H1 (cell line): ENCODE measurements at regions not wholly inside any gene's neighbourhood (a gene's known extent, or its start where the extent isn't known, plus 50 kb on each side); places are given as distances from the start of the nearest gene placed in this dataset.

Experiments used
- CTCF ChIA-PET: fragments of 300-600 bp; sonication (Branson Sonifier 250); formaldehyde crosslinking; loops from one replicate; lab custom pipeline; 2021; ENCODE audit not compliant: partially characterized antibody; lab: Charles Lee
- POLR2A ChIA-PET: fragments of 300-600 bp; sonication (Branson Sonifier 250); formaldehyde crosslinking; loops from one replicate; lab custom pipeline; 2021; ENCODE audit warnings: inconsistent platforms; ENCODE audit not compliant: partially characterized antibody; lab: Charles Lee
- DNase-seq, 2 experiments: peaks; one replicate each; pipeline versions ENCODE4 v3.0.0 to v3.0.0-alpha.2; 2010 to 2022; ENCODE audit warnings: low spot score in 2 of 2, low read depth in 1 of 2, mixed read lengths in 1 of 2
- FAIRE-seq: peaks from 2 replicates; lab custom pipeline; 2011; peaks lifted over from hg19 to GRCh38; lab: Jason Lieb, UNC
- H2AFZ ChIP-seq: 2 replicates; pipeline ENCODE4 v1.8.1; 2012; ENCODE audit warnings: low read length, inconsistent platforms
- H2AK5ac ChIP-seq: 2 replicates; pipeline ENCODE4 v1.6.1; 2013; ENCODE audit warnings: low read depth, low read length
- H2BK120ac ChIP-seq: replicated peaks from 2 replicates; pipeline ENCODE3; 2013; ENCODE audit warnings: low read depth, low read length, inconsistent platforms
- H2BK12ac ChIP-seq: 2 replicates; pipeline ENCODE4 v1.6.1; 2013; ENCODE audit warnings: low read depth, low read length
- H2BK15ac ChIP-seq: 2 replicates; pipeline ENCODE4 v1.6.1; 2013; ENCODE audit warnings: low read length
- H2BK20ac ChIP-seq: 2 replicates; pipeline ENCODE4 v1.6.1; 2013; ENCODE audit warnings: low read length
- H2BK5ac ChIP-seq: 2 replicates; pipeline ENCODE4 v1.6.1; 2013; ENCODE audit warnings: low read depth, low read length
- H3K14ac ChIP-seq: 2 replicates; pipeline ENCODE4 v1.6.1; 2013; ENCODE audit warnings: inconsistent platforms; ENCODE audit not compliant: insufficient read length
- H3K18ac ChIP-seq: 2 replicates; pipeline ENCODE4 v1.6.1; 2013; ENCODE audit warnings: low read length; ENCODE audit errors: extremely low read depth
- H3K23ac ChIP-seq: 2 replicates; pipeline ENCODE4 v1.6.1; 2013; ENCODE audit warnings: inconsistent platforms; ENCODE audit not compliant: insufficient read length
- H3K23me2 ChIP-seq: 2 replicates; pipeline ENCODE4 v1.6.1; 2013; ENCODE audit warnings: low read depth, low read length
- H3K27ac ChIP-seq: 2 replicates; pipeline ENCODE4 v1.6.1; 2011; ENCODE audit warnings: low read depth, low read length, inconsistent platforms
- H3K27me3 ChIP-seq, 4 experiments: replicated peaks in 1 of 4; 1 replicate in 1 of 4; 2 replicates in 3 of 4; pipeline versions ENCODE4 v1.6.1 to v1.8.1; 2011 to 2013; ENCODE audit warnings: low read length in 3 of 4, mild to moderate bottlenecking in 3 of 4, inconsistent platforms in 2 of 4, mixed read lengths in 2 of 4, moderate library complexity in 1 of 4; ENCODE audit not compliant: control insufficient read depth in 3 of 4, insufficient read depth in 3 of 4; ENCODE audit errors: extremely low read depth in 1 of 4
- H3K36me3 ChIP-seq, 4 experiments: 2 replicates each; pipeline versions ENCODE4 v1.6.1 to v1.8.1; 2011 to 2013; ENCODE audit warnings: mild to moderate bottlenecking in 4 of 4, low read length in 3 of 4, moderate library complexity in 2 of 4, control low read depth in 1 of 4, inconsistent platforms in 1 of 4; ENCODE audit not compliant: insufficient read depth in 4 of 4, control insufficient read depth in 2 of 4
- H3K4ac ChIP-seq: replicated peaks from 2 replicates; pipeline ENCODE3; 2013; ENCODE audit warnings: low read length, low read depth, mixed read lengths, inconsistent platforms; ENCODE audit not compliant: insufficient read length
- H3K4me1 ChIP-seq, 4 experiments: replicated peaks in 1 of 4; 1 replicate in 1 of 4; 2 replicates in 3 of 4; pipeline versions ENCODE4 v1.6.1 to v1.8.1; 2011 to 2013; ENCODE audit warnings: low read length in 3 of 4, inconsistent platforms in 2 of 4, mixed read lengths in 1 of 4; ENCODE audit not compliant: insufficient read depth in 4 of 4, control insufficient read depth in 3 of 4
- H3K4me2 ChIP-seq, 2 experiments: 2 replicates each; pipeline versions ENCODE4 v1.6.1 to v1.8.1; 2011 to 2013; ENCODE audit warnings: low read depth in 2 of 2, low read length in 2 of 2, control low read depth in 1 of 2, inconsistent platforms in 1 of 2, mild to moderate bottlenecking in 1 of 2; ENCODE audit not compliant: insufficient read depth in 1 of 2
- H3K4me3 ChIP-seq, 4 experiments: fragments of 200-600, 300-600 bp in 1 of 4; sonication (generic), shearing (Covaris generic), sonication (Bioruptor Twin) in 1 of 4; 2 replicates each; pipeline versions ENCODE4 v1.5.1 to v1.8.1; 2011 to 2016; ENCODE audit warnings: low read length in 4 of 4, low read depth in 3 of 4, control low read depth in 2 of 4, inconsistent platforms in 2 of 4, mild to moderate bottlenecking in 2 of 4, mixed read lengths in 1 of 4, moderate library complexity in 1 of 4; ENCODE audit not compliant: insufficient read depth in 2 of 4; ENCODE audit errors: extremely low read depth in 1 of 4
- H3K56ac ChIP-seq: replicated peaks from 2 replicates; pipeline ENCODE3; 2013; ENCODE audit warnings: low read depth, mild to moderate bottlenecking, mixed read lengths, low read length, inconsistent platforms; ENCODE audit not compliant: insufficient read length
- H3K79me1 ChIP-seq: 2 replicates; pipeline ENCODE4 v1.6.1; 2013; ENCODE audit warnings: low read depth, low read length, control low read depth
- H3K79me2 ChIP-seq, 2 experiments: 2 replicates each; pipeline versions ENCODE4 v1.6.1 to v1.8.1; 2012 to 2013; ENCODE audit warnings: low read length in 2 of 2, mild to moderate bottlenecking in 2 of 2, inconsistent platforms in 1 of 2; ENCODE audit not compliant: insufficient read depth in 2 of 2, control insufficient read depth in 1 of 2
- H3K9ac ChIP-seq, 4 experiments: replicated peaks in 1 of 4; 1 replicate in 1 of 4; 2 replicates in 3 of 4; pipeline versions ENCODE4 v1.6.1 to v1.8.1; 2011 to 2013; ENCODE audit warnings: low read depth in 3 of 4, low read length in 3 of 4, control low read depth in 2 of 4, mild to moderate bottlenecking in 2 of 4, moderate library complexity in 2 of 4, inconsistent platforms in 1 of 4; ENCODE audit errors: extremely low read depth in 1 of 4
- H3K9me3 ChIP-seq, 2 experiments: 2 replicates each; pipeline versions ENCODE4 v1.6.1 to v1.8.1; 2012 to 2013; ENCODE audit warnings: mild to moderate bottlenecking in 2 of 2, moderate library complexity in 2 of 2, control low read depth in 1 of 2, inconsistent platforms in 1 of 2, low read depth in 1 of 2, low read length in 1 of 2, mixed read lengths in 1 of 2; ENCODE audit not compliant: insufficient read depth in 2 of 2
- H4K20me1 ChIP-seq, 2 experiments: replicated peaks in 1 of 2; 2 replicates each; pipeline versions ENCODE3 to v1.8.1; 2011 to 2013; ENCODE audit warnings: inconsistent platforms in 2 of 2, low read length in 2 of 2, mild to moderate bottlenecking in 1 of 2; ENCODE audit not compliant: insufficient read depth in 2 of 2, control insufficient read depth in 1 of 2
- H4K5ac ChIP-seq: 2 replicates; pipeline ENCODE4 v1.6.1; 2013; ENCODE audit warnings: low read length, low read depth, mixed read lengths, inconsistent platforms; ENCODE audit not compliant: insufficient read length
- H4K8ac ChIP-seq: 2 replicates; pipeline ENCODE4 v1.8.0; 2013; ENCODE audit warnings: mild to moderate bottlenecking, moderate library complexity, low read length, inconsistent platforms; ENCODE audit not compliant: insufficient read depth; ENCODE audit errors: extremely low read depth
- H4K91ac ChIP-seq: replicated peaks from 2 replicates; pipeline ENCODE3; 2013; ENCODE audit warnings: low read length, mixed read lengths, inconsistent platforms; ENCODE audit not compliant: insufficient read length
- ATF2 ChIP-seq: IDR thresholded peaks from 2 replicates; pipeline ENCODE4 v1.6.1; 2012; ENCODE audit warnings: low read length, inconsistent platforms
- BRCA1 ChIP-seq: IDR thresholded peaks from 2 replicates; pipeline ENCODE4 v1.6.1; 2012; ENCODE audit warnings: low read depth, low read length, improper control_type of control experiment
- CEBPB ChIP-seq: IDR thresholded peaks from 2 replicates; pipeline ENCODE4 v1.6.1; 2012; ENCODE audit warnings: low read depth, low read length
- CREB1 ChIP-seq: IDR thresholded peaks from 2 replicates; pipeline ENCODE4 v1.6.1; 2012; ENCODE audit warnings: inconsistent platforms
- HDAC2 ChIP-seq, 2 experiments: fragments of 300-600 bp in 1 of 2; sonication (generic) in 1 of 2; IDR thresholded peaks; 2 replicates each; pipeline ENCODE4 v1.6.1; 2011 to 2012; ENCODE audit warnings: low read depth in 2 of 2, low read length in 2 of 2, mild to moderate bottlenecking in 2 of 2, moderate library complexity in 2 of 2, borderline replicate concordance in 1 of 2, inconsistent platforms in 1 of 2
- HDAC6 ChIP-seq: IDR thresholded peaks from one replicate; pipeline ENCODE4 v1.7.1; 2012; ENCODE audit warnings: low read depth, mild to moderate bottlenecking, inconsistent platforms, low read length, moderate library complexity
- KDM1A ChIP-seq: fragments of 200-600, 300-600 bp; sonication (generic); IDR thresholded peaks from 2 replicates; pipeline ENCODE4 v1.7.1; 2016; ENCODE audit warnings: mild to moderate bottlenecking, low read length, borderline replicate concordance
- KDM4A ChIP-seq: IDR thresholded peaks from one replicate; pipeline ENCODE4 v1.7.1; 2012; ENCODE audit warnings: low read depth, mild to moderate bottlenecking, moderate library complexity, low read length, inconsistent platforms; ENCODE audit not compliant: severe bottlenecking
- MAX ChIP-seq: IDR thresholded peaks from 2 replicates; pipeline ENCODE4 v1.6.1; 2012; ENCODE audit warnings: inconsistent platforms
- NRF1 ChIP-seq: IDR thresholded peaks from 2 replicates; pipeline ENCODE4 v1.6.1; 2011; ENCODE audit warnings: mild to moderate bottlenecking, low read depth, low read length, improper control_type of control experiment
- RBBP5 ChIP-seq: IDR thresholded peaks from 2 replicates; pipeline ENCODE4 v1.7.1; 2012; ENCODE audit warnings: low read depth, mild to moderate bottlenecking, inconsistent platforms, low read length, moderate library complexity, borderline replicate concordance
- RFX5 ChIP-seq: IDR thresholded peaks from 2 replicates; pipeline ENCODE4 v1.6.1; 2011; ENCODE audit warnings: low read depth, low read length, improper control_type of control experiment, borderline replicate concordance
- TEAD4 ChIP-seq: IDR thresholded peaks from 2 replicates; pipeline ENCODE4 v1.6.1; 2012; ENCODE audit warnings: low read depth, low read length, inconsistent platforms, mixed read lengths
- WGBS, 2 experiments: shearing (Covaris generic) in 1 of 2; methylation state at CpG; one replicate each; pipeline versions ENCODE4 v1.1.6 to v1.1.7; 2013 to 2015; ENCODE audit warnings: low lambda C conversion rate in 2 of 2, mixed read lengths in 2 of 2, inconsistent platforms in 1 of 2, low coverage in 1 of 2, missing lambda C conversion rate in 1 of 2; ENCODE audit not compliant: insufficient replicate concordance in 2 of 2, insufficient coverage in 1 of 2, insufficient read length in 1 of 2; ENCODE audit errors: extremely low coverage in 1 of 2, missing lambda C conversion rate in 1 of 2; 5-methylcytosine and 5-hydroxymethylcytosine counted together

- Histone ChIP-seq H3K9ac (no peak overlapping the region), H2BK12ac (no peak overlapping the region), H3K4me1 (peaks cover 0 to 3% (median 0%) of the 10 kb centered on the region in 4 experiments; a peak in 2 of 7 replicates), H2AFZ (no peak overlapping the region), H2AK5ac (no peak overlapping the region), H3K23me2 (no peaks in the 10 kb centered on the region), H4K91ac (no peak overlapping the region), H2BK20ac (no peak overlapping the region), H3K56ac (no peak overlapping the region), H3K4me2 (no peak overlapping the region), H2BK5ac (no peak overlapping the region), H4K5ac (no peak overlapping the region), H3K9me3 (no peaks in the 10 kb centered on the region), H3K18ac (no peak overlapping the region), H3K27ac (no peak overlapping the region), H3K4ac (no peak overlapping the region), H4K8ac (no peak overlapping the region), H2BK120ac (no peak overlapping the region), H3K23ac (no peak overlapping the region), H3K79me2 (no peaks in the 10 kb centered on the region), H3K4me3 (no peak overlapping the region), H2BK15ac (no peak overlapping the region), H3K14ac (no peak overlapping the region), H3K27me3 (peaks cover 9 to 61% (median 35%) of the 10 kb centered on the region in 4 experiments), H4K20me1 (peaks cover 0 to 2% of the 10 kb centered on the region in 2 experiments), H3K79me1 (no peaks in the 10 kb centered on the region), H3K36me3 (no peaks in the 10 kb centered on the region)
- ChIA-PET POLR2A (no interaction called here), CTCF (no interaction called here)
- DNase-seq, result no peak
- FAIRE-seq, result peak; percentile 7
- 78% methylated on average over 4 of the region's 4 CpGs; no CpG with 5 or more reads in 1 of the 2 experiments for WGBS, 2 experiments
- TF ChIP-seq MAX (no peak), TEAD4 (no peak), CEBPB (no peak), KDM1A (peak; percentile 90), RBBP5 (no peak), HDAC2 (IDR thresholded peaks at IDR 0.05; ENCODE audit: borderline replicate concordance in 1 of 2, low read depth in 2 of 2, low read length in 2 of 2) (peak in 1 of 2 experiments; percentile 59; a peak in 1 of 4 replicates), CREB1 (no peak), HDAC6 (no peak), BRCA1 (no peak), RFX5 (no peak), NRF1 (no peak), KDM4A (no peak), ATF2 (no peak)
These were observed 258.7 kb downstream of the RRAGC start for GRCh38 chr1:38600905-38601304.
